ENCODE measurements at regions not wholly inside any gene's neighbourhood (a gene's known extent, or its start where the extent isn't known, plus 50 kb on each side); places are given as distances from the start of the nearest gene placed in this dataset.

GRCh38 chr16:35102780-35103403 lies 1643.5 kb downstream of the TP53TG3F start:
- TF ChIP-seq ZNF701 (tag by site-specific recombination; IDR thresholded peaks at IDR 0.05) (no peak), CTCF (tag by site-specific recombination; IDR thresholded peaks at IDR 0.05) (no peak)
